Neural progenitor cell (in vitro differentiated cells): ENCODE measurements at regions not wholly inside any gene's neighbourhood (a gene's known extent, or its start where the extent isn't known, plus 50 kb on each side); places are given as distances from the start of the nearest gene placed in this dataset.

Source experiments
- DNase-seq: peaks from one replicate; pipeline ENCODE4 v3.0.0-alpha.2; 2016; ENCODE audit warnings: low spot score
- H2AFZ ChIP-seq: fragments of 200-600 bp; sonication (generic); replicated peaks from 2 replicates; pipeline ENCODE4 v1.6.1; 2016; ENCODE audit warnings: antibody characterized with exemption
- H3F3A ChIP-seq: fragments of 200-600 bp; sonication (generic); 2 replicates; pipeline ENCODE4 v1.6.1; 2016; ENCODE audit warnings: antibody characterized with exemption, low read depth
- H3K27ac ChIP-seq: fragments of 200-600 bp; sonication (generic); 2 replicates; pipeline ENCODE4 v1.5.1; 2016; ENCODE audit warnings: mild to moderate bottlenecking
- H3K27me3 ChIP-seq: fragments of 200-600 bp; sonication (generic); 2 replicates; pipeline ENCODE4 v1.6.1; 2016; ENCODE audit warnings: mild to moderate bottlenecking, moderate library complexity
- H3K36me3 ChIP-seq: fragments of 200-600 bp; sonication (generic); 2 replicates; pipeline ENCODE4 v1.5.1; 2016
- H3K4me1 ChIP-seq: fragments of 200-600 bp; sonication (generic); 2 replicates; pipeline ENCODE4 v1.6.1; 2016; ENCODE audit warnings: mixed run types
- H3K4me2 ChIP-seq: fragments of 200-600 bp; sonication (generic); 2 replicates; pipeline ENCODE4 v1.6.1; 2016
- H3K4me3 ChIP-seq: fragments of 200-600 bp; sonication (generic); 2 replicates; pipeline ENCODE4 v1.5.1; 2016
- H3K79me2 ChIP-seq: fragments of 200-600 bp; sonication (generic); 2 replicates; pipeline ENCODE4 v1.6.1; 2016; ENCODE audit warnings: low read depth
- H3K9ac ChIP-seq: fragments of 200-600 bp; sonication (generic); 2 replicates; pipeline ENCODE4 v1.6.1; 2016
- H3K9me3 ChIP-seq: fragments of 200-600 bp; sonication (generic); 2 replicates; pipeline ENCODE4 v1.5.1; 2016; ENCODE audit warnings: low read depth
- H4K20me1 ChIP-seq: fragments of 200-600 bp; sonication (generic); 2 replicates; pipeline ENCODE4 v1.6.1; 2016; ENCODE audit warnings: low read depth
- H3K27ac Mint-ChIP-seq: 3 replicates; pipeline ENCODE4 v1.8.0; 2021; ENCODE audit warnings: mixed read lengths
- H3K27me3 Mint-ChIP-seq: 2 replicates; pipeline ENCODE4 v1.8.0; 2022; ENCODE audit warnings: low read depth, mild to moderate bottlenecking, inconsistent platforms, moderate library complexity, mixed read lengths; ENCODE audit not compliant: insufficient read depth
- H3K36me3 Mint-ChIP-seq: 3 replicates; pipeline ENCODE4 v1.8.0; 2021; ENCODE audit warnings: mixed read lengths
- H3K4me1 Mint-ChIP-seq: 3 replicates; pipeline ENCODE4 v1.8.0; 2021; ENCODE audit warnings: mixed read lengths
- H3K4me3 Mint-ChIP-seq: 3 replicates; pipeline ENCODE4 v1.8.0; 2021; ENCODE audit warnings: mild to moderate bottlenecking, moderate library complexity, mixed read lengths
- H3K9me3 Mint-ChIP-seq: 3 replicates; pipeline ENCODE4 v1.8.0; 2020; ENCODE audit warnings: mixed read lengths
- EZH2 ChIP-seq: fragments of 200-600 bp; sonication (generic); IDR thresholded peaks from 2 replicates; pipeline ENCODE4 v1.6.1; 2017; ENCODE audit warnings: antibody characterized with exemption, mild to moderate bottlenecking, moderate library complexity
- EZH2phosphoT487 ChIP-seq: fragments of 200-600 bp; sonication (generic); IDR thresholded peaks from 2 replicates; pipeline ENCODE4 v1.6.1; 2017; ENCODE audit warnings: antibody characterized with exemption
- TF ChIP-seq, protein P1 (sequence below): fragments of 200-600 bp; sonication (generic); IDR thresholded peaks from 2 replicates; pipeline ENCODE4 v1.5.1; 2017; ENCODE audit warnings: antibody characterized with exemption, mild to moderate bottlenecking

DNA sequence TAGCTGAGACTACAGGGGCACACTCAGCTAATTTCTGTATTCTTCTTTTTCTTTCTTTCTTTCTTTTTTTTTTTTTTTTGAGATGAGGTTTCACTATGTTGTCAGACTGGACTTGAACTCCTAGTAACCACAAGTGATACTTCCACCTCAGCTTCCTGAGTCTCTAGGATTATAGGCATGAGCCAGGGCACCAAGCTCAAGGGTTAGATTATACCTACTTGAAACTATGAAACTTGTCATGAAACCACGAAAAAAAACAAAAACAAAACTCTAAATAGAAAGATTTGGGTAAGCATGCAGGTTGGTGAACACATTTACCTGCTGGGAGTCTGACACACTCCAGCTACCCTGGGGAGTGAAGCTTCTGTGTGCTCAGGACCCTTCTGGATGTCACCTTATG lies 2250.4 kb downstream of the MRPL39 start:
- no peaks in the 10 kb centered on the region for H3K27me3 ChIP-seq
- H3K9ac ChIP-seq, result no peak overlapping the region
- no peak overlapping the region for H3K27ac ChIP-seq
- no peak overlapping the region for H2AFZ ChIP-seq
- H3F3A ChIP-seq, result no peaks in the 10 kb centered on the region
- H3K4me1 ChIP-seq, result no peaks in the 10 kb centered on the region
- peaks cover 5% of the 10 kb centered on the region for H3K4me1 Mint-ChIP-seq
- DNase-seq, result no peak
- no peak overlapping the region for H3K4me3 Mint-ChIP-seq
- TF ChIP-seq EZH2 (no peak), EZH2phosphoT487 (no peak)
- TF ChIP-seq, protein P1, sequence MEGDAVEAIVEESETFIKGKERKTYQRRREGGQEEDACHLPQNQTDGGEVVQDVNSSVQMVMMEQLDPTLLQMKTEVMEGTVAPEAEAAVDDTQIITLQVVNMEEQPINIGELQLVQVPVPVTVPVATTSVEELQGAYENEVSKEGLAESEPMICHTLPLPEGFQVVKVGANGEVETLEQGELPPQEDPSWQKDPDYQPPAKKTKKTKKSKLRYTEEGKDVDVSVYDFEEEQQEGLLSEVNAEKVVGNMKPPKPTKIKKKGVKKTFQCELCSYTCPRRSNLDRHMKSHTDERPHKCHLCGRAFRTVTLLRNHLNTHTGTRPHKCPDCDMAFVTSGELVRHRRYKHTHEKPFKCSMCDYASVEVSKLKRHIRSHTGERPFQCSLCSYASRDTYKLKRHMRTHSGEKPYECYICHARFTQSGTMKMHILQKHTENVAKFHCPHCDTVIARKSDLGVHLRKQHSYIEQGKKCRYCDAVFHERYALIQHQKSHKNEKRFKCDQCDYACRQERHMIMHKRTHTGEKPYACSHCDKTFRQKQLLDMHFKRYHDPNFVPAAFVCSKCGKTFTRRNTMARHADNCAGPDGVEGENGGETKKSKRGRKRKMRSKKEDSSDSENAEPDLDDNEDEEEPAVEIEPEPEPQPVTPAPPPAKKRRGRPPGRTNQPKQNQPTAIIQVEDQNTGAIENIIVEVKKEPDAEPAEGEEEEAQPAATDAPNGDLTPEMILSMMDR, result no peak
- no peaks in the 10 kb centered on the region for H3K36me3 ChIP-seq
- H3K4me3 ChIP-seq, result no peak overlapping the region
- no peaks in the 10 kb centered on the region for H4K20me1 ChIP-seq
- no peaks in the 10 kb centered on the region for H3K79me2 ChIP-seq
- no peaks in the 10 kb centered on the region for H3K36me3 Mint-ChIP-seq
- no peaks in the 10 kb centered on the region for H3K9me3 ChIP-seq
- peaks cover 4% of the 10 kb centered on the region for H3K9me3 Mint-ChIP-seq
- H3K27me3 Mint-ChIP-seq, result no peaks in the 10 kb centered on the region
- H3K27ac Mint-ChIP-seq, result no peak overlapping the region
- no peak overlapping the region for H3K4me2 ChIP-seq

DNA sequence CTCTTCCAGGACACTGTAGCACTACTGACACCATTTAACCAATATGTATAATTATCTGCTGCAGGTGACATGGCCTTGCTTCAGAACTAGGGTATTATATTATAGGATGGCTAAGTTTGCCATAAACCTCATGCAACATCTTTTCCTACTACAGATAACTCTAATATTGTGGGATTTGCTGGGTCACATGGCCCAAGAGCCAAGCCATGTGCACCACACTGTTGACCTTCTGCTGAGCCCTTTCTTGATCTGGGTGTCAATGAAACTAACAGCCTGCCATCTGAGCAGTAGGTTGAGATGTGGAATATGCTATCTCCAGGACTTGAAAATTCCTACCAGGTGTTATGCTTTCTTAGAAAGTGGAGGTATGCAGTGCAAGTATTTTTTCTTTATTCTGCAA lies 2291.1 kb downstream of the MRPL39 start:
- H4K20me1 ChIP-seq, result no peaks in the 10 kb centered on the region
- Mint-ChIP-seq H3K4me1 (no peaks in the 10 kb centered on the region), H3K9me3 (no peaks in the 10 kb centered on the region), H3K4me3 (no peak overlapping the region), H3K27me3 (peaks cover 4% of the 10 kb centered on the region), H3K36me3 (no peaks in the 10 kb centered on the region), H3K27ac (no peak overlapping the region)
- H3K27me3 ChIP-seq, result no peaks in the 10 kb centered on the region
- no peak overlapping the region for H3K9ac ChIP-seq
- TF ChIP-seq EZH2phosphoT487 (no peak), EZH2 (no peak)
- TF ChIP-seq, protein P1, result no peak
- H2AFZ ChIP-seq, result no peak overlapping the region
- no peaks in the 10 kb centered on the region for H3F3A ChIP-seq
- no peaks in the 10 kb centered on the region for H3K79me2 ChIP-seq
- no peak overlapping the region for H3K4me3 ChIP-seq
- no peaks in the 10 kb centered on the region for H3K9me3 ChIP-seq
- H3K27ac ChIP-seq, result no peak overlapping the region
- H3K4me2 ChIP-seq, result no peak overlapping the region
- H3K4me1 ChIP-seq, result no peaks in the 10 kb centered on the region
- H3K36me3 ChIP-seq, result no peaks in the 10 kb centered on the region
- no peak for DNase-seq

DNA sequence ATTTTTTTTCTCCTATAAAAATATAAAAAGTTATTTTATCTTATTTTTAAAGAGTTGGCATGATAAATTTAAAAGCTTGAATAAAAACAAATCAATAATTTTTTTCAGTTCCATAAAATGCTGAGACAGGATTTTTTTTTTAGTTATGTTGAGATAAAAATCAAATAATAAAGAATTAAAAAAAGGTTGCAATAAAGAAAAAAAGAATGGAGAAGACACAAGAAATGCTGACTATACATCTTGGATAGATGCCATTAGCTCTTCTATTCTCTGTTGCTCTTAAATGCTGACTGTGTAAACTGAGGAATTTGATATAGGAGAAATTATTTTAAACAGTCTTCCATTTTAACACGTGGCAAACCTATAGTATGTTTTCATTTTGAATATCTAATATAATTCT lies 2298.5 kb downstream of the MRPL39 start:
- no peaks in the 10 kb centered on the region for H3K79me2 ChIP-seq
- H3F3A ChIP-seq, result no peaks in the 10 kb centered on the region
- no peaks in the 10 kb centered on the region for H3K36me3 Mint-ChIP-seq
- no peak overlapping the region for H3K4me3 Mint-ChIP-seq
- H3K4me3 ChIP-seq, result no peak overlapping the region
- H3K9me3 Mint-ChIP-seq, result no peaks in the 10 kb centered on the region
- no peaks in the 10 kb centered on the region for H4K20me1 ChIP-seq
- H3K27ac Mint-ChIP-seq, result no peak overlapping the region
- H3K27me3 ChIP-seq, result no peaks in the 10 kb centered on the region
- no peak overlapping the region for H3K4me2 ChIP-seq
- no peaks in the 10 kb centered on the region for H3K4me1 Mint-ChIP-seq
- no peaks in the 10 kb centered on the region for H3K27me3 Mint-ChIP-seq
- no peaks in the 10 kb centered on the region for H3K9me3 ChIP-seq
- no peak overlapping the region for H3K27ac ChIP-seq
- no peak overlapping the region for H3K9ac ChIP-seq
- H3K36me3 ChIP-seq, result no peaks in the 10 kb centered on the region
- H3K4me1 ChIP-seq, result no peaks in the 10 kb centered on the region
- TF ChIP-seq EZH2 (no peak), EZH2phosphoT487 (no peak)
- TF ChIP-seq, protein P1, result no peak
- no peak overlapping the region for H2AFZ ChIP-seq
- DNase-seq, result no peak

DNA sequence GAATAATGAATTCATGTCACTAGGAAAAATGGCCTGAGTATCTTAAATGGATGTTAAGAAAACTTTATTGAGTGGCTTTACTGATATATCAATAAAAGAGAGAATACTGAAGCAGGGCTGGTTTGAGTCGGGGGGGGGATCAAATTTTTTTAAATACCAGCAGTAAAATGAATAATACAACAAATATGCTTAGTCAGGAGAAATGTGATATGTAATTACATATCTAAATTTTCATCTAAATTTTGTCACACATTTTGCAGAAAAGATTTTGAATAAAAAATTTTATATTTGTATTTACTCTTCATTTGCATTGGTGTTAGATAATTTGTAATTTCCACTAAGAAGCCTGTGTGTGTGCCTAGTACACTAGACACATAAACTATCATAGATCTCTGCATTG lies 2300.2 kb downstream of the MRPL39 start:
- Mint-ChIP-seq H3K27ac (no peak overlapping the region), H3K36me3 (no peaks in the 10 kb centered on the region), H3K9me3 (no peaks in the 10 kb centered on the region), H3K27me3 (no peaks in the 10 kb centered on the region), H3K4me1 (no peaks in the 10 kb centered on the region), H3K4me3 (no peak overlapping the region)
- Histone ChIP-seq H3F3A (no peaks in the 10 kb centered on the region), H3K79me2 (no peaks in the 10 kb centered on the region), H3K4me3 (no peak overlapping the region), H3K27ac (no peak overlapping the region), H3K4me2 (no peak overlapping the region), H2AFZ (no peak overlapping the region), H3K9ac (no peak overlapping the region), H3K9me3 (no peaks in the 10 kb centered on the region), H4K20me1 (no peaks in the 10 kb centered on the region), H3K27me3 (no peaks in the 10 kb centered on the region), H3K4me1 (no peaks in the 10 kb centered on the region), H3K36me3 (no peaks in the 10 kb centered on the region)
- no peak for DNase-seq
- TF ChIP-seq, protein P1, result no peak
- TF ChIP-seq EZH2 (no peak), EZH2phosphoT487 (no peak)
